NT2/D1 (cell line): ENCODE measurements at regions not wholly inside any gene's neighbourhood (a gene's known extent, or its start where the extent isn't known, plus 50 kb on each side); places are given as distances from the start of the nearest gene placed in this dataset.

Source experiments
- DNase-seq: peaks from one replicate; pipeline ENCODE4 v3.0.0-alpha.2; 2011; ENCODE audit warnings: low read depth, low spot score
- H3K27me3 ChIP-seq: 2 replicates; pipeline ENCODE4 v1.6.0; 2011; ENCODE audit warnings: mild to moderate bottlenecking; ENCODE audit not compliant: insufficient read length, insufficient read depth
- H3K36me3 ChIP-seq: 2 replicates; pipeline ENCODE4 v1.6.1; 2011; ENCODE audit warnings: mild to moderate bottlenecking, low read length, mixed read lengths; ENCODE audit not compliant: insufficient read depth, insufficient read length
- H3K4me1 ChIP-seq: 2 replicates; pipeline ENCODE4 v1.5.1; 2011; ENCODE audit not compliant: insufficient read depth, insufficient read length
- H3K4me3 ChIP-seq: 2 replicates; pipeline ENCODE4 v1.5.1; 2011; ENCODE audit warnings: low read depth; ENCODE audit not compliant: insufficient read length
- H3K9ac ChIP-seq: 2 replicates; pipeline ENCODE4 v1.6.0; 2011; ENCODE audit warnings: low read depth; ENCODE audit not compliant: insufficient read length
- H3K9me3 ChIP-seq: 2 replicates; pipeline ENCODE4 v1.5.1; 2011; ENCODE audit warnings: mild to moderate bottlenecking, low read length; ENCODE audit not compliant: insufficient read depth
- SUZ12 ChIP-seq: IDR thresholded peaks from 2 replicates; pipeline ENCODE4 v1.6.1; 2011; ENCODE audit not compliant: insufficient read length, insufficient read depth; ENCODE audit errors: extremely low read depth
- YY1 ChIP-seq: IDR thresholded peaks from 2 replicates; pipeline ENCODE4 v1.6.1; 2011; ENCODE audit not compliant: insufficient read length, insufficient read depth
- ZNF274 ChIP-seq: IDR thresholded peaks from 2 replicates; pipeline ENCODE4 v1.6.1; 2011; ENCODE audit warnings: mild to moderate bottlenecking, low read depth, low read length

- H3K9ac ChIP-seq, result no peak overlapping the region
- peak; percentile 72 for DNase-seq
- H3K4me1 ChIP-seq, result peaks cover 3% of the 10 kb centered on the region
Measured at GRCh38 chr11:122229481-122230384, 113.7 kb upstream of the BLID start.

GRCh38 chr11:122229078-122229477 lies 113.1 kb upstream of the BLID start:
- Histone ChIP-seq H3K36me3 (no peaks in the 10 kb centered on the region), H3K27me3 (no peaks in the 10 kb centered on the region), H3K9me3 (no peaks in the 10 kb centered on the region), H3K9ac (no peak overlapping the region), H3K4me1 (peaks cover 3% of the 10 kb centered on the region), H3K4me3 (no peak overlapping the region)
- TF ChIP-seq ZNF274 (no peak), SUZ12 (no peak), YY1 (no peak)
- DNase-seq, result no peak

More at GRCh38 chr11:122229481-122230384, 113.7 kb upstream of the BLID start:
- Histone ChIP-seq H3K9me3 (no peaks in the 10 kb centered on the region), H3K27me3 (no peaks in the 10 kb centered on the region), H3K4me3 (peak overlapping the region; percentile 15), H3K36me3 (no peaks in the 10 kb centered on the region)
- no peak for TF ChIP-seq ZNF274
- TF ChIP-seq YY1, result no peak
- no peak for TF ChIP-seq SUZ12

- Histone ChIP-seq H3K27me3 (no peaks in the 10 kb centered on the region), H3K9me3 (no peaks in the 10 kb centered on the region), H3K4me1 (peaks cover 3% of the 10 kb centered on the region), H3K36me3 (no peaks in the 10 kb centered on the region), H3K4me3 (no peak overlapping the region), H3K9ac (no peak overlapping the region)
- TF ChIP-seq YY1, result no peak
- no peak for TF ChIP-seq ZNF274
- no peak for TF ChIP-seq SUZ12
- no peak for DNase-seq
Measured at GRCh38 chr11:122226810-122227379, 110.9 kb upstream of the BLID start.

- DNase-seq, result no peak
- Histone ChIP-seq H3K4me3 (no peak overlapping the region), H3K4me1 (no peaks in the 10 kb centered on the region), H3K9ac (no peak overlapping the region), H3K9me3 (no peaks in the 10 kb centered on the region), H3K36me3 (no peaks in the 10 kb centered on the region), H3K27me3 (no peaks in the 10 kb centered on the region)
- no peak for TF ChIP-seq SUZ12
- TF ChIP-seq ZNF274, result no peak
- no peak for TF ChIP-seq YY1
Measured at GRCh38 chr11:122224867-122225266, 108.9 kb upstream of the BLID start.

GRCh38 chr11:122220321-122220720 lies 104.3 kb upstream of the BLID start:
- Histone ChIP-seq H3K9ac (no peak overlapping the region), H3K4me1 (no peaks in the 10 kb centered on the region), H3K27me3 (no peaks in the 10 kb centered on the region), H3K9me3 (no peaks in the 10 kb centered on the region), H3K36me3 (no peaks in the 10 kb centered on the region), H3K4me3 (no peak overlapping the region)
- no peak for DNase-seq
- no peak for TF ChIP-seq YY1
- no peak for TF ChIP-seq ZNF274
- TF ChIP-seq SUZ12, result no peak

GRCh38 chr11:122219791-122220190 lies 103.8 kb upstream of the BLID start:
- H3K4me1 ChIP-seq, result no peaks in the 10 kb centered on the region
- no peaks in the 10 kb centered on the region for H3K9me3 ChIP-seq
- no peaks in the 10 kb centered on the region for H3K36me3 ChIP-seq
- H3K9ac ChIP-seq, result no peak overlapping the region
- TF ChIP-seq SUZ12 (no peak), YY1 (no peak), ZNF274 (no peak)
- no peaks in the 10 kb centered on the region for H3K27me3 ChIP-seq
- no peak overlapping the region for H3K4me3 ChIP-seq
- DNase-seq, result no peak
